Peyer's patch (tissue), 4 donors: ENCODE measurements at regions not wholly inside any gene's neighbourhood (a gene's known extent, or its start where the extent isn't known, plus 50 kb on each side); places are given as distances from the start of the nearest gene placed in this dataset.

Source experiments
- POLR2A ChIP-seq, 2 donors: fragments of 450-650 bp; IDR thresholded peaks; one replicate each; pipeline ENCODE4 v1.5.1; 2017; ENCODE audit warnings: antibody characterized with exemption in 2 of 2, mild to moderate bottlenecking in 2 of 2, moderate library complexity in 2 of 2
- TF ChIP-seq, protein P1 (sequence below), 6 experiments: fragments of 450-650 bp in 4 of 6; fragments of 200-600 bp in 2 of 6; sonication (generic) in 1 of 6; IDR thresholded peaks; one replicate each; pipeline ENCODE4 v1.5.1; 2017 to 2019; ENCODE audit warnings: antibody characterized with exemption in 6 of 6, mild to moderate bottlenecking in 3 of 6, moderate library complexity in 1 of 6

DNA sequence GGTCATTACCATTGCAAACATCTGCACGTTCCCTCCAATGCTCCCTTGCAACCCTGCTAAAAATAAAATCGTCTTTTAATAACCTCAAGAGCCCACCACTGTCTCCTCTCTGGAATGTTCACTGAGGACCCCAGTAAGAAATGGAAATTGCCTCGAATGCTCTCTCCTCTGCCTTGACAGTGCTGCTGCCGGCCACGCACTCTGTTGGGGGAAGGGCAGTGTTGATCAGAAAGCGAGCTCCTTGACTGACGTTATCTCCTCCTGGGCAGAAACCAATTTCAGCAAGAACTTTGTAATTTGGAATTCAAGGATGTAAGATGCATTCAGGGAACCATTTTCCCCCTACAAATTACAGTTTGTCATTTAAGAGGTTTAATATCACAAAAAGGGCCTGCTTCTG, 718.5 kb downstream of the UQCRFS1 start:
- TF ChIP-seq, protein P1, sequence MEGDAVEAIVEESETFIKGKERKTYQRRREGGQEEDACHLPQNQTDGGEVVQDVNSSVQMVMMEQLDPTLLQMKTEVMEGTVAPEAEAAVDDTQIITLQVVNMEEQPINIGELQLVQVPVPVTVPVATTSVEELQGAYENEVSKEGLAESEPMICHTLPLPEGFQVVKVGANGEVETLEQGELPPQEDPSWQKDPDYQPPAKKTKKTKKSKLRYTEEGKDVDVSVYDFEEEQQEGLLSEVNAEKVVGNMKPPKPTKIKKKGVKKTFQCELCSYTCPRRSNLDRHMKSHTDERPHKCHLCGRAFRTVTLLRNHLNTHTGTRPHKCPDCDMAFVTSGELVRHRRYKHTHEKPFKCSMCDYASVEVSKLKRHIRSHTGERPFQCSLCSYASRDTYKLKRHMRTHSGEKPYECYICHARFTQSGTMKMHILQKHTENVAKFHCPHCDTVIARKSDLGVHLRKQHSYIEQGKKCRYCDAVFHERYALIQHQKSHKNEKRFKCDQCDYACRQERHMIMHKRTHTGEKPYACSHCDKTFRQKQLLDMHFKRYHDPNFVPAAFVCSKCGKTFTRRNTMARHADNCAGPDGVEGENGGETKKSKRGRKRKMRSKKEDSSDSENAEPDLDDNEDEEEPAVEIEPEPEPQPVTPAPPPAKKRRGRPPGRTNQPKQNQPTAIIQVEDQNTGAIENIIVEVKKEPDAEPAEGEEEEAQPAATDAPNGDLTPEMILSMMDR (IDR thresholded peaks at IDR 0.05) = no peak
- TF ChIP-seq POLR2A (IDR thresholded peaks at IDR 0.05) = no peak
